AG04450 (cell line): ENCODE measurements at regions not wholly inside any gene's neighbourhood (a gene's known extent, or its start where the extent isn't known, plus 50 kb on each side); places are given as distances from the start of the nearest gene placed in this dataset.

ENCODE experiments used
- CTCF ChIA-PET: fragments of 300-600, 350-600 bp; formaldehyde crosslinking; extraction: SDS; loops from one replicate; lab custom pipeline; 2022; ENCODE audit warnings: antibody characterized with exemption, inconsistent platforms; lab: Charles Lee
- POLR2A ChIA-PET: fragments of 350-600 bp; formaldehyde crosslinking; extraction: SDS; loops from one replicate; lab custom pipeline; 2021; ENCODE audit warnings: antibody characterized with exemption, inconsistent platforms; lab: Yijun Ruan, JAX
- DNase-seq: peaks from one replicate; pipeline ENCODE4 v3.0.0-alpha.2; 2011; ENCODE audit warnings: low read depth, low spot score
- H3K27ac ChIP-seq: one replicate; pipeline ENCODE4 v1.5.1; 2012; ENCODE audit warnings: low read depth, low read length, control low read depth
- H3K27me3 ChIP-seq: one replicate; pipeline ENCODE4 v1.6.0; 2012; ENCODE audit warnings: low read length; ENCODE audit not compliant: control insufficient read depth, insufficient read depth
- H3K4me3 ChIP-seq: 2 replicates; pipeline ENCODE4 v1.5.1; 2011; ENCODE audit warnings: mild to moderate bottlenecking, low read depth, low read length, control low read depth
- H3K9me3 ChIP-seq: 2 replicates; pipeline ENCODE4 v1.5.1; 2012; ENCODE audit warnings: low read length; ENCODE audit not compliant: control insufficient read depth, insufficient read depth
- CTCF ChIP-seq: IDR thresholded peaks from 2 replicates; pipeline ENCODE4 v1.5.1; 2011; ENCODE audit warnings: low read depth, low read length, control low read depth, inconsistent platforms

GRCh38 chr4:180105362-180105761 is 2137.8 kb upstream of the TENM3 start:
- ChIA-PET POLR2A (no interaction called here), CTCF (no interaction called here)

DNA sequence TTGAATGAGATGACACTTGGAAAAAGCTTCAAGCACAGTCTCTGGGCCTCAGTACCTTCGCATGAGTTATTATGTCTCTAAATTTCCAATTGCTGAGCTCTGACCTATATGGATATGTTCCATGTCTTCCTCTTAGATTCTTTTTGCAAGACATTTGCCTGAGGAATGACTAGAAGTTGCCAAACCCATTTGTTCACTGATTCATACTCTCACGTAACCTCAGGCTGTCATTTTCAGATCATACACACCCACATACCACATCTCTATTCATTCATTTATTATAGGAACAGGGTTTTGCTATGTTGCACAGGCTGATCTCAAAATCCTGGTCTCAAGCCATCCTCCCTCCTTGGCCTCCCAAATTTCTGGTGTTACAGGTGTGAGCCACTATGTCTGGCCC is 2137.1 kb upstream of the TENM3 start:
- Histone ChIP-seq H3K4me3 (no peak overlapping the region), H3K27ac (no peak overlapping the region), H3K9me3 (no peaks in the 10 kb centered on the region; the same call in 1 of the 2 replicates), H3K27me3 (no peaks in the 10 kb centered on the region)
- DNase-seq, result no peak
- no peak for TF ChIP-seq CTCF
- CTCF ChIA-PET, result no interaction called here
- POLR2A ChIA-PET, result no interaction called here

More at GRCh38 chr4:180105362-180105761, 2137.8 kb upstream of the TENM3 start:
- no peak for DNase-seq
- H3K9me3 ChIP-seq, result no peaks in the 10 kb centered on the region; the same call in 1 of the 2 replicates
- no peak overlapping the region for H3K27ac ChIP-seq
- H3K27me3 ChIP-seq, result no peaks in the 10 kb centered on the region
- no peak overlapping the region for H3K4me3 ChIP-seq
- TF ChIP-seq CTCF, result no peak

- Histone ChIP-seq H3K9me3 (no peaks in the 10 kb centered on the region), H3K27ac (no peak overlapping the region), H3K27me3 (no peaks in the 10 kb centered on the region), H3K4me3 (no peak overlapping the region)
- POLR2A ChIA-PET, result no interaction called here
- DNase-seq, result no peak
- CTCF ChIA-PET, result no interaction called here
- TF ChIP-seq CTCF, result no peak
These were observed 2136.2 kb upstream of the TENM3 start for GRCh38 chr4:180106997-180107396.

DNA sequence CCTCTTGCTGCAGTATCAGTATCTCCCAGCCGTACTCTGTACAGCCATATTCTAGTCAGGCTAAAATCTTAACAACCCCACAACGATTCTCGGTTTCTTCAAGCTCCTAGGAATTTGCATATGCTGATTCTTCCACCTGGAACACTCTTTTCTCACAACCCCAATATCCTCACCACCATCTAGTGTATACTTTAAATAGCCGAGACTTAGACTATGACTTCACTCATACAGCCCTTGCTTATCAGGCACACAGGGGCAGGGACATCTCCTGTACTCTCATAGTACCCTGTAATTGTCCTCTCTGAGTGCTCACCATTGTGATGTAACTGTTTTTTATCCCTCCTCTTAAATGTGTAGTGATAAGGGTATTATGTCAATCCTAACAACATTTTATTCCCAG is 2126.4 kb upstream of the TENM3 start:
- TF ChIP-seq CTCF, result no peak
- ChIA-PET POLR2A (no interaction called here), CTCF (no interaction called here)
- no peaks in the 10 kb centered on the region for H3K27me3 ChIP-seq
- H3K9me3 ChIP-seq, result no peaks in the 10 kb centered on the region
- DNase-seq, result no peak
- no peak overlapping the region for H3K27ac ChIP-seq
- H3K4me3 ChIP-seq, result no peak overlapping the region

- no peaks in the 10 kb centered on the region for H3K27me3 ChIP-seq
- H3K27ac ChIP-seq, result no peak overlapping the region
- CTCF ChIA-PET, result no interaction called here
- POLR2A ChIA-PET, result no interaction called here
- no peak overlapping the region for H3K4me3 ChIP-seq
- no peak for DNase-seq
- no peaks in the 10 kb centered on the region for H3K9me3 ChIP-seq
- no peak for TF ChIP-seq CTCF
These were observed 2123.1 kb upstream of the TENM3 start for GRCh38 chr4:180120068-180120467.
